Type B pancreatic cell (in vitro differentiated cells): ENCODE measurements at regions not wholly inside any gene's neighbourhood (a gene's known extent, or its start where the extent isn't known, plus 50 kb on each side); places are given as distances from the start of the nearest gene placed in this dataset.
"Not testable (repeated sequence)": the region's sequence is repeated elsewhere in the genome, so short reads cannot be mapped to it uniquely, and the experiment has no call there.

ENCODE experiments used
- DNase-seq: peaks from one replicate; pipeline ENCODE4 v3.0.0; 2021; ENCODE audit warnings: mixed read lengths; ENCODE audit not compliant: unreplicated experiment; ENCODE audit errors: extremely low spot score
- H3K27ac Mint-ChIP-seq: 2 replicates; pipeline ENCODE4 v1.8.0; 2021; ENCODE audit warnings: mild to moderate bottlenecking, mixed read lengths
- H3K27me3 Mint-ChIP-seq: 2 replicates; pipeline ENCODE4 v1.8.0; 2021; ENCODE audit warnings: mixed read lengths
- H3K36me3 Mint-ChIP-seq: 2 replicates; pipeline ENCODE4 v1.8.0; 2021; ENCODE audit warnings: mixed read lengths
- H3K4me1 Mint-ChIP-seq: one replicate; pipeline ENCODE4 v1.8.0; 2021; ENCODE audit warnings: mixed read lengths; ENCODE audit not compliant: unreplicated experiment
- H3K4me3 Mint-ChIP-seq: 2 replicates; pipeline ENCODE4 v1.8.0; 2021; ENCODE audit warnings: mild to moderate bottlenecking, mixed read lengths
- H3K9me3 Mint-ChIP-seq: 2 replicates; pipeline ENCODE4 v1.8.0; 2021; ENCODE audit warnings: mixed read lengths
- CTCF ChIP-seq: fragments of 200-600 bp; sonication (generic); conservative IDR thresholded peaks from 2 replicates; pipeline ENCODE4 v1.5.0; 2021; ENCODE audit warnings: antibody characterized with exemption, mild to moderate bottlenecking

- Mint-ChIP-seq H3K27me3 (no peaks in the 10 kb centered on the region), H3K9me3 (no peaks in the 10 kb centered on the region), H3K36me3 (no peaks in the 10 kb centered on the region), H3K27ac (no peak overlapping the region), H3K4me1 (no peaks in the 10 kb centered on the region), H3K4me3 (no peak overlapping the region)
- no peak for DNase-seq
- no peak for TF ChIP-seq CTCF
Measured at GRCh38 chr5:152106571-152106970, 181.9 kb upstream of the GLRA1 start.

GRCh38 chr5:152105085-152105484 lies 180.4 kb upstream of the GLRA1 start:
- TF ChIP-seq CTCF: no peak
- DNase-seq: no peak

GRCh38 chr5:152104211-152104610 lies 179.6 kb upstream of the GLRA1 start:
- H3K4me3 Mint-ChIP-seq: no peak overlapping the region
- TF ChIP-seq CTCF: no peak
- H3K36me3 Mint-ChIP-seq: no peaks in the 10 kb centered on the region
- H3K27me3 Mint-ChIP-seq: no peaks in the 10 kb centered on the region
- DNase-seq: no peak
- no peaks in the 10 kb centered on the region for H3K4me1 Mint-ChIP-seq
- H3K9me3 Mint-ChIP-seq: no peaks in the 10 kb centered on the region
- H3K27ac Mint-ChIP-seq: no peak overlapping the region

More at GRCh38 chr5:152105085-152105484, 180.4 kb upstream of the GLRA1 start:
- Mint-ChIP-seq H3K9me3 (no peaks in the 10 kb centered on the region), H3K27ac (no peak overlapping the region), H3K4me1 (no peaks in the 10 kb centered on the region), H3K36me3 (no peaks in the 10 kb centered on the region), H3K4me3 (no peak overlapping the region), H3K27me3 (no peaks in the 10 kb centered on the region)

GRCh38 chr5:152102908-152103307 lies 178.3 kb upstream of the GLRA1 start:
- not testable (repeated sequence) for H3K4me3 Mint-ChIP-seq, H3K9me3 Mint-ChIP-seq, DNase-seq, H3K4me1 Mint-ChIP-seq, H3K27me3 Mint-ChIP-seq, H3K36me3 Mint-ChIP-seq, H3K27ac Mint-ChIP-seq

GRCh38 chr5:152102057-152102456 lies 177.4 kb upstream of the GLRA1 start:
- no peak overlapping the region for H3K27ac Mint-ChIP-seq
- H3K4me3 Mint-ChIP-seq: no peak overlapping the region
- H3K27me3 Mint-ChIP-seq: no peaks in the 10 kb centered on the region
- H3K4me1 Mint-ChIP-seq: no peaks in the 10 kb centered on the region
- H3K36me3 Mint-ChIP-seq: no peaks in the 10 kb centered on the region
- no peaks in the 10 kb centered on the region for H3K9me3 Mint-ChIP-seq
- no peak for TF ChIP-seq CTCF
- DNase-seq: no peak

- no peak overlapping the region for H3K27ac Mint-ChIP-seq
- no peak overlapping the region for H3K4me3 Mint-ChIP-seq
- no peaks in the 10 kb centered on the region for H3K27me3 Mint-ChIP-seq
- no peak for TF ChIP-seq CTCF
- no peak for DNase-seq
- no peaks in the 10 kb centered on the region for H3K9me3 Mint-ChIP-seq
- H3K4me1 Mint-ChIP-seq: no peaks in the 10 kb centered on the region
- no peaks in the 10 kb centered on the region for H3K36me3 Mint-ChIP-seq
Measured at GRCh38 chr5:152100462-152100861, 175.8 kb upstream of the GLRA1 start.
